Osteocyte (in vitro differentiated cells): ENCODE measurements at regions not wholly inside any gene's neighbourhood (a gene's known extent, or its start where the extent isn't known, plus 50 kb on each side); places are given as distances from the start of the nearest gene placed in this dataset.

Experiments used
- DNase-seq: peaks from one replicate; pipeline ENCODE4 v3.0.0; 2021; ENCODE audit warnings: mixed read lengths; ENCODE audit not compliant: unreplicated experiment; ENCODE audit errors: extremely low spot score
- H3K27ac Mint-ChIP-seq: one replicate; pipeline ENCODE4 v1.8.0; 2021; ENCODE audit warnings: mild to moderate bottlenecking, mixed read lengths; ENCODE audit not compliant: unreplicated experiment
- H3K27me3 Mint-ChIP-seq: one replicate; pipeline ENCODE4 v1.8.0; 2021; ENCODE audit warnings: mixed read lengths; ENCODE audit not compliant: unreplicated experiment
- H3K36me3 Mint-ChIP-seq: one replicate; pipeline ENCODE4 v1.8.0; 2021; ENCODE audit warnings: mixed read lengths; ENCODE audit not compliant: unreplicated experiment
- H3K4me1 Mint-ChIP-seq: one replicate; pipeline ENCODE4 v1.8.0; 2021; ENCODE audit warnings: mixed read lengths; ENCODE audit not compliant: unreplicated experiment
- H3K4me3 Mint-ChIP-seq: one replicate; pipeline ENCODE4 v1.8.0; 2021; ENCODE audit warnings: mild to moderate bottlenecking, moderate library complexity, mixed read lengths; ENCODE audit not compliant: unreplicated experiment
- H3K9me3 Mint-ChIP-seq: one replicate; pipeline ENCODE4 v1.8.0; 2021; ENCODE audit warnings: mixed read lengths; ENCODE audit not compliant: unreplicated experiment
- CTCF ChIP-seq: fragments of 200-600 bp; sonication (generic); IDR thresholded peaks from 2 replicates; pipeline ENCODE4 v1.5.0; 2021; ENCODE audit warnings: antibody characterized with exemption, mild to moderate bottlenecking, moderate library complexity

- no peak overlapping the region for H3K4me3 Mint-ChIP-seq
- peaks cover 9% of the 10 kb centered on the region for H3K4me1 Mint-ChIP-seq
- no peak for TF ChIP-seq CTCF
- peak overlapping the region; percentile 35 for H3K27ac Mint-ChIP-seq
- no peaks in the 10 kb centered on the region for H3K9me3 Mint-ChIP-seq
- no peaks in the 10 kb centered on the region for H3K27me3 Mint-ChIP-seq
- H3K36me3 Mint-ChIP-seq = no peaks in the 10 kb centered on the region
- DNase-seq = no peak
Observed at GRCh38 chr21:28104346-28104745, 888.3 kb downstream of the LTN1 start.

GRCh38 chr21:28100366-28100765 is 892.3 kb downstream of the LTN1 start:
- Mint-ChIP-seq H3K36me3 (no peaks in the 10 kb centered on the region), H3K27me3 (no peaks in the 10 kb centered on the region), H3K4me3 (no peak overlapping the region), H3K27ac (no peak overlapping the region), H3K9me3 (no peaks in the 10 kb centered on the region), H3K4me1 (peaks cover 11% of the 10 kb centered on the region)
- DNase-seq = no peak
- TF ChIP-seq CTCF = no peak

GRCh38 chr21:28099001-28099705 is 893.5 kb downstream of the LTN1 start:
- Mint-ChIP-seq H3K27ac (no peak overlapping the region), H3K4me1 (peaks cover 4% of the 10 kb centered on the region), H3K4me3 (no peak overlapping the region), H3K9me3 (no peaks in the 10 kb centered on the region), H3K27me3 (no peaks in the 10 kb centered on the region), H3K36me3 (no peaks in the 10 kb centered on the region)
- no peak for DNase-seq
- no peak for TF ChIP-seq CTCF

GRCh38 chr21:28091466-28091865 is 901.2 kb downstream of the LTN1 start:
- Mint-ChIP-seq H3K4me1 (peaks cover 2% of the 10 kb centered on the region), H3K9me3 (peaks cover 4% of the 10 kb centered on the region)

GRCh38 chr21:28090546-28090945 is 902.1 kb downstream of the LTN1 start:
- no peaks in the 10 kb centered on the region for H3K4me1 Mint-ChIP-seq
- H3K36me3 Mint-ChIP-seq = no peaks in the 10 kb centered on the region
- H3K9me3 Mint-ChIP-seq = peaks cover 11% of the 10 kb centered on the region
- DNase-seq = no peak
- TF ChIP-seq CTCF = no peak
- no peak overlapping the region for H3K4me3 Mint-ChIP-seq
- no peak overlapping the region for H3K27ac Mint-ChIP-seq
- H3K27me3 Mint-ChIP-seq = peaks cover 2% of the 10 kb centered on the region

More at GRCh38 chr21:28091466-28091865, 901.2 kb downstream of the LTN1 start:
- H3K4me3 Mint-ChIP-seq = no peak overlapping the region
- TF ChIP-seq CTCF = no peak
- no peak for DNase-seq
- no peak overlapping the region for H3K27ac Mint-ChIP-seq
- H3K27me3 Mint-ChIP-seq = no peaks in the 10 kb centered on the region
- no peaks in the 10 kb centered on the region for H3K36me3 Mint-ChIP-seq
